HK-2 (cell line): ENCODE measurements at regions not wholly inside any gene's neighbourhood (a gene's known extent, or its start where the extent isn't known, plus 50 kb on each side); places are given as distances from the start of the nearest gene placed in this dataset.

ENCODE experiments used
- DNase-seq: peaks from one replicate; pipeline ENCODE4 v3.0.0-alpha.2; 2018; ENCODE audit not compliant: unreplicated experiment

DNA sequence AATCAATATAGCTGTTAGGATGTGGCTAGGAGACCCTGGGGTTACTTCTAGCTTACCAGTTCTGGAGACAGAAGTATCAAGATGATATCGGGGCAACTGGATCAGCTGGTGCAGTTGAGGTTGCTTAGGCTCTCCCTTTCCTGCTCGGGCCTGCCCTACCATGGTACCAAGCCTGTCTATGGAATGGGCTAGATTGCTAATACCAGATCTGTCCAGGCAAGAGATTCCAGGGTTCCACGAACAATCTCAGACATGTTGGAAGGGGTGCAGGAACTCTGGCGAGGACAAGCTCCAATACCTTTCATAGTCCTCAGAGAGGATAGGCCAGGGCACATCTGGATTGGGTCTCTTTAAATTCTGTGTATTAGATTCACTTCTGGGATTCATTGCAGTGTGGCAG lies 53.8 kb downstream of the ADM start:
- no peak for DNase-seq

DNA sequence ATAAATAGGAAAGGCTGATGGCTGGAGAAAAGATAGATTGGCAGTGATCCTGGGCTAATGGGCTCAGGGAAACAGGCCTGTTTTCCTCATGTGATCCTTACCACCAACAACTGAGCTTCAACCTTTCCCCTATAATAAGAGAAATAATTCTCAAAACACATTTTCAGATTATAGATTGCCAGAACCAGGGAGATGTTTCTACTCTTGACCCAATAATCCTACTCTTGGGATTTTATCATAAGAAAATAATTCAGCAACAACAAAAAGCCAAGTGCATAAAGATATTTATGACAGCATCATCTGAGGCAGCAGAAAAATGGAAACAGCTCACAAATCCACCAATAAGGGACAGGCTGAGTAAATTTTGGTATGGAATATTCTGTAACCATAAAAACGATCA lies 54.3 kb downstream of the ADM start:
- no peak for DNase-seq

DNA sequence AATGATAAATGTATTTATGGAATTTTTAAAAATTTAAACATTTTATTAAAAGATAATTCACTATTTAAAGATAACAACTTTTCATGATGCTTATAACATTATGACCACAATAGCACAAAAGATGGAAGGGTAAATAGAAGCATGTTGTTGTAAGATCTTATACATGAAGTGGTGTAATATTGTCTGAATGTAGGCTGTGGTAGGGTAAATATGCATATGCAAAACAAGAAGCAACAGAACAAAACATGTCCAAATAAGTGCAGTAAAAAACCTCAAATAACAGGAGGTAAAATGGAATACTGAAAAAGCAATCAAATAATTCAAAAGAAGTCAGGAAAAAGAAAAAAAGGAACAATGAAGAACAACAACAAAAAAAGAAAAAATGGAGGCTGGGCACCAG lies 56.0 kb downstream of the ADM start:
- DNase-seq: no peak

DNA sequence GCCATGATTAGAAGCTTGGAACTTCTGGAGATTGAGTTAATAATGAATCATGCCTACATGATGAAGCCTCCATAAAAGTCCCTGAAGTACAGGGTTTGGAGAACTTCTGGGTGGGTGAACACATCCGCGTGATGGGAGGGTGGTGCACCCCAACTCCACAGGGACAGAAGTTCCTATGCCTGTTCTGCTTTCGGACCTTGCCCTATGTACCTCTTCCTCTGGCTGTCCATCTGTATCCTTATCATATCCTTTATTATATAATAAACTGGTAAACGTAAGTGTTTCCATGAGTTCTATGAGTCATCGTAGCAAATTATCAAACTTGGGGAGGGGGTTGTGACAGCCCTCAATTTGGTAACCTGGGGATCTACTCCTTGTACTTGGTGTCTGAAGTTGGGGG lies 60.2 kb downstream of the ADM start:
- DNase-seq: no peak

DNA sequence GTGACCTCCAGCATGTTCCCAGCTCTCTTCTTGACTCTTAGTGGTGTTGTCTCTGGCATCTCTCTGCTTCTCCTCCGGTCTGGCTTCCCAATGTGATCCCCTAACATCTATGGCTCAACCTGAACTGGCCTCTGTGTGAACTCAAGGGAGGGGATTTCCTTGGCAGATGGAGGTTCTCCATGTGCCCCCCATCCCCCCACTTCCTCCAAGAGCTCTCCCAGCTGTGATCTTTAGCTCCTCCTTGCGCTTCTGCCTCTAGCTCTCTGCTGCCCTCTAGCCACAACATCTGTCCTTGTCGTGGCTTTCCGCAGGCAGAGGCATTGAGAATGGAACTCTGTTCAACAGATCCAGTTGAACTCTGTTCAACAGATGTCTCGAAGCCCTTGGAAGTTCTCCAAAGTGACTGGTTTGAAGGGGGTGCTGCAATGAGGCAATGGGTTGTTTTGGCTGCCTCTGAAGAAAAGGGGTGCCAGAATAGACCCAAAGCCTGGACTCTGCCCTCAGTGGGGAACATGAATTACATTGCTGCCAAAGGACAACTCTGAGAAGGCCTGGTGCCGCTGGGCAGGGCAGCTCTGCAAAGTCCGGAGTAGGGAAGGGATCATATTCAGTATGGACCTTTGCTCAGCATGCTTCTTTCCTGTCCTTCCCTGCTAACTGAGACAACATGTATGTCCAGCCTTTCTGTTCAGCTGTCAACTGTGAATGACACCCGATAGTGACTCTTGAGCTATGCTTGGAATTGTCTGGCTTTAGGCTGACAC lies 61.9 kb downstream of the ADM start:
- DNase-seq: peak; percentile 78

DNA sequence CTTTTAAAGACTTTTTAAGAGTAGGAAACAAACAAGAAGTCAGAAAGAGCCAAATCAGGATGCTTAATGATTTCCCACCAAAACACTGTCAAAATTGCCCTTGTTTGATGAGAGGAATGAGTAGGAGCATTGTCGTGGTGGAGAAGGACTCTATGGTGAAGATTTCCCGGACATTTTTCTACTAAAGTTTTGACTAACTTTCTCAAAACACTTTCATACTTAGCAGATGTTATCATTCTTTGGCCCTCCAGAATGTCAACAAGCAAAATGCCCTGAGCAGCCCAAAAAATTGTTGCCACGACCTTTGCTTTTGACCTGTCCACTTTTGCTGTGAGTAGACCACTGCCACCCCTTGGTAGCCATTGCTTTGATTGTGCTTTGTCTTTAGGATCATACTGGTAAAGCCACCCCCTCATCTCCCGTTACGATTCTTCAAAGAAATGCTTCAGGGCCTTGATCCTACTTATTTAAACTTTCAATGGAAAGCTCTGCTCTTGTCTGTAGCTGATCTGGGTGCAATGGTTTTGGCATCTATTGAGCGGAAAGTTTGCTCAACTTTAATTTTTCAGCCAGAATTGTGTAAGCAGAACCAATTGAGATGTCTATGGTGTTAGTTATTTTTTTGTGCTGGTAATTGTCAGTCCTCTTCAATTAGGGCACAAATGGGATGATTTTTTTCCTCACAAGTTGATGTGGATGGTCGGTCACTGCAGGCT lies 67.2 kb downstream of the ADM start:
- no peak for DNase-seq

DNA sequence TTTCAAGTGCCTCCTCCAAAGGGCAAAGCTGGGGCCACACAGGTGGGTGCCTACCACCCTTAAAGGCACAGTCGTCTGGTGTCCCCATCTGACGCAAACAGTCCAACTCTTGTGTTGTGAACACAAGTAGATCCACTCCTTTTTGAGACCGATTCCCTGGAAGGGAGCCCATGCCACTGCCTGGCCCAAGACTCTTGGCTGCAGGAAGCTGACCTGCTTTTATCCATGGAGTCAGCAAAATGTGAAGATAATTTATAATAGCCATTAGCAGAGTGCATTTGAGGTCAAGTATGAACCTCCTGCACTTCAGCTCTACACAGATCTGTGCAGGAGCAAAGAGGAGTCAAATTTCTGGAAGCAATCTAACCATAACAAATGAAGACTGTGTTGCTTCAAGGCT lies 68.5 kb downstream of the ADM start:
- DNase-seq: no peak

DNA sequence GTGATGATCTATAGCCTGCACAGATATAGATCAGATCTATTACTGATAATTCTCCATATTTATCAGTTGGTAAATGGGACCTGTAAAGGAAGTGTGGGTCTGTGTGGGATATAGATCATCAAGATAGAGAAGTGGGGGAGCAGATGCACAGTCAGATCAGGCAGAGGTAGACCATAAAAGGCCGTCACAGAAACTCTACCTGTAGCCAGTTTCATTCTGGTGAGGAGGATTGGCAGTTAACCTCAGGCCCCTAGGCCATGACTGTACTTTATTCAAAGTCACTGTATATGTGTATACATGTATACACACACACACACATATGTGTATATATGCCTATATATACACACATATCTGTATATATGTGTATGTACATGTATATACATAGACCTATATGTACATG lies 69.1 kb downstream of the ADM start:
- no peak for DNase-seq

DNA sequence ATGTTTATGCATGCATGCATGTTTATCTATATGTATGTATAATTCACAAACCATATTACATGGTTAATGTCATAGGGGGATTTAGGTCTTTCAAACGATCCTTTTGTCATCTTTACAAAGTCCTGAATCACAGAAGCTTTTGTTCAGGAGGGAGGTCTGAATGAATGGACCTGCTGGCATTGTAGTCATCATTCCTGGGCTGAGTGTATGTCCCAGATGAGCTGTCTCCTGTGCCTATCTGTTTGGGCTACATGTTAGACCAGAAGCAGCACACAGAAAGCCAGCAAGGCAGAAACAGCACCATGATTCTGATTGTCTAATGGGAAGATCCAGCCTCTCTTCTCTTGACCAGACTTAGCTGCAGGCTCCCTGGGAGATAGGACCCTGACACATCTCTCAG lies 69.5 kb downstream of the ADM start:
- DNase-seq: no peak

DNA sequence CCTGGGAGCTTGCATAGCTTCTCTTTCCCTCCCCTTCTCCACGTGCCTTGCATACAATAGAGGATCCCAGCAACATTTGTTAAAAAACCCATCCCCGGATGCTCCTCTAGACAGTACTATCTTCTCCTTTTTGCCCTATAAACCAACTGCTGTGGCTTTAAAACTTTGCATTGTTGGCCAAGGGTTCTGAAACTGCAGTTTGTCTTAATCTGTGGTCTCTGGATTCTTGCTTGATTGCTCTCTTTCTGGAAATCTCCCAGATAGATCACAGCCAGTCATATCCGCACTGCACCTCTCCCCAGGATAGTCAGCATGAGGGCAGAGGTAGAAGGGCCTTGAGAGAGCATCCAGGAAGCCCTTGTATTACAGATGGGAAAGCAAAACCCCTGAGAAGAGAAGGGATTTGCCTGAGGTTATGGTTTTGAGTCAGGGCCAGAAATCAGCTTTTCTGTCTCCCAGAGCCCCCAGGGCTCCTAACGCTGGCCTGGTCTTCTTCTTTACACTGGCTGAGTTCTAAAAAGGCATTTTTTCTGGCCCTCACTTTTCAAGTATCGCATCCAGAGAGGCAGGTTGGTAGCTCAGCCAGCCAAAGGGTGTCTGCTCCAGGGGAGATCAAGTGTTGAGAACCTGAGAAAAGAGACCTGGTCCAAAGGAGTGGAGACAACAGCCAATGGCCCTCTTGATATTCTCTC lies 70.6 kb downstream of the ADM start:
- no peak for DNase-seq

DNA sequence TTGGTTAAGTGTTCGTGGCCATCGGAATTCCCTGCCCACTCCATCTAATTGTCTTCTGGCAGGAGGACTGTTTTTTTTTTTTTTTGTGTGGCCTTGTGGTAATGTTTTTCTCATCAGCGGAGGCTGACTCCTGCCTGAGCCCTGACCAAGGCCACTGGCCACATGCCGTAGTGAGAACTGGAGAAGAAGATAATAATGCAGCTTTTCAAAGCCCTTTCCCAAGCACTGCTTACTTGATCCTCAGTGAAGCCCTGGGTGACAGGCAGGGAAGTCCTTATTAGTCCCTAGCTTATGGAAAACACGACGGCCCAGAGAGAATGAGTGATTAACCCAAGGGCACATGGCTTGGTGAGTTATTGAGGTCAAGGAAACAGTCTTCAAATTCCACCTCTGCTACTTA lies 71.2 kb downstream of the ADM start:
- no peak for DNase-seq

DNA sequence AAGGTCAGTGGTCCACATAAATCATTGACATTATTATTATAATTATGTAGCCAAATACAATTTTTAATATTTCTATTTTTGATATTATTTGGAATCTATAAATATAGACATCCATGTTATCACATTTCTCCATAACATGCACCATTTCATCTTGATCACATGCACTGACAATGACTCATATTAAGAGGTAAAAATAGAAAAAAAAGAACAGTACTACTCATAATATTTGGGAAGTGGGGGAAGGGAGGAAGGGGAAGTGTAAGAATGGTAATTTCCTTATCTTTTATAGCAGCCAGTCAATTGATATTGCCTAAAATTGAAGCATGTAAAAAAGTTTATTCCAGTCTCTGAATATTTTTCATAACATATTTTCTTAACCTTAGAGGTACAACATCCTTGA lies 72.3 kb downstream of the ADM start:
- DNase-seq: no peak

DNA sequence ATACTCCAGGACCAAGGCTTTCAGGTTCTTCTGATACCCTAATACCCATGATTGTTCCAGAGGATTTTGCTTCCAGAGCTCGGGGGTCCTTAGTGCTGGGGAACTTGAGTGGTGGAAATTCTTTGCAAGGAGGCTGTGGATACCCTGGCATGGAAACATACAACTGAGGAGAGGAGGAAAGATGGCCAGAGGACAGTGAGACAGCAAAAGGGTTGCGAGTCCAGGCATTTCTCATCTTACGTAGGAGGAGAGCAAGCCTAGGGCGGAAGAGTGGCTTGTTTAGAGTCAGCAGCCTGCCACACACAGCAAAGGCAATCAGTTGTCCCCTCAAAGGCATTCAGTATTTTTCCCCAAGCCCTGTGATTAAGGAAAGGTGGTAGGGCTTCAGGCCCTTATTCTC lies 73.5 kb downstream of the ADM start:
- DNase-seq: no peak

DNA sequence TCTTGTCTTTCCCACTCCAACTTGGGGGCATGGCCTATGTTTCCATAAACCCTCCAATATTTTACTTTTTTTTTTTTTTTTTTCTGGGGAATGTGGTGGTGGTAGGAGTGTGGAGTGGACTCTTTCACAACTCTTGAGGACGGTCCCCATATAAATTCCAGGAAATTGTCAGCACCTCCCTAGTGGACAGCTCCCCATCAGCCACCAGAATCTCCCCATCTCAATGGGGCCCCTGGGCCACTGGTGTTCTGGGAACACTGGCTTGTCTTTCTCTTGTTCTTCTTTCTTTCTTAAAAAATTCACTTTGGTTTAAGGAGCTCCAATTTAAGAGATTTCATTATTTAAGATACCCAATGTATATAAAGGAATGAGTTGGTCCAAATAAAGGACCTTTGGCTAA lies 74.1 kb downstream of the ADM start:
- DNase-seq: no peak

DNA sequence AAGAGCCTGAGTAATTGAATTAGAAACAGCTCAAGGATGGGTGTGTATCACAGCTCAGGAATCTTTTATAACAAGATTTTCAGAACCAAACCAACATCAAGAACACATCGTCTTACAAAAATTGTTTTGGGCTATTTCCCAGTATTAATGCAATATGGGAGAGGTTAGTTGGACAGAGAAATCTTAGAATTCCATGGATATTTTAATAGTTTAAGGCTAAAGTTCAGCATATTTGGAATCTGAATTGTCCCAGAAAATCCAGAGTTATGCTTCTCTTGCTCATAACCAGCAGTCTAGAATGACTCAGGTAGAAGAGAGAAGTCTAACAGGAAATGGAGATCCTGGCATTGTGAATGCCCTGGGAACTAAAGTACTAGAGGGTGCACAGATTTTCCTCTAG lies 74.6 kb downstream of the ADM start:
- no peak for DNase-seq

DNA sequence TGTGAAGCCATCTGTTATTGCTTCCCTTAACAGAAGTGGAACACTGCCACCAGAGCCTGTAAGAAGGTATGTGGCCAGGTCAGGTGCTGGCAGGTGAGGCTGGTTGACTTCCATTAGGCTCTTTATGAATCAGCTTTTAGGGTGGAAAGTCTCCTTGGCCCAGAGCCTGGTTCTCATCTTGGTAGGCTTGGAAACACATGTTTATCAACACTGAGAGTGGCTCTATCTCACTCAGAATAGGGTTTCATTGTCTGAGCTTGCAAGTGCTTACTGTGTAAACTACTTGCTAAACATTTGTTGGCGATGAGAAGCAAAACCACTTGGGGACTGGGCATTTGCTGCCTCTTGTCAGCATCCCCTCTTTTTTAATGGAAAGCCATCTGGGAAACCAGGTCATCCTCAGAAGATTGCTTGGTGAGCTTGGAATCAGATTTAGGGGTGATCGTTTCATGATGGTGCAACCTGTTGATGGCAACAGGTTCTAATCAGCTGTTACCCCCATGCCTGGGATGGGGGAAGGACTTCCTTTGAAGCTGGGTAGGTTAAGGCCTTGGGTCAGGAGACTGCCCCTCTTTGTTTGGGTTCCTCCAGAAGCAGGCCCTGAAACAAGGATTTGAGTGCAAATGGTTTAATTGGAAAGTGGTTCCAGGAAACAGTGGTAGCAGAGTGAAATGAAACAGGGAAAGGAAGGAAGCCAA lies 75.0 kb upstream of the AMPD3 start:
- no peak for DNase-seq

DNA sequence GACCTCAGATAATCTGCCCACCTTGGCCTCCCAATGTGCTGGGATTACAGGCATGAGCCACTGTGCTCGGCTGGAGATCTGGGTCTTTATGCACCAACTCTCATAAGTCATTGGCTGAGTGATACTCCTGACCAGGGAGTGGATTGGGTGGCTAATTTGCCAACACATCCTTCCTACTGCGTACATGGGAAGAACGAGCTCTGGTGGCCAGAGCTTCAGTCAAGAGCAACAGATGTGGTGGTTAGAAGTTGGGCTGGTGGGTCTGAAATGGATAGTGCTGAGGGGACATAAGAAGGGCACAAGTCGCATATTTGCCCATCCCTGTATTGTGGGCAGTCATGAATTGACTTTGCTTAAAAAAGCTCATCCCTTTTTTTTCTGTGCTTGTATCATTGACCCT lies 74.1 kb upstream of the AMPD3 start:
- no peak for DNase-seq

DNA sequence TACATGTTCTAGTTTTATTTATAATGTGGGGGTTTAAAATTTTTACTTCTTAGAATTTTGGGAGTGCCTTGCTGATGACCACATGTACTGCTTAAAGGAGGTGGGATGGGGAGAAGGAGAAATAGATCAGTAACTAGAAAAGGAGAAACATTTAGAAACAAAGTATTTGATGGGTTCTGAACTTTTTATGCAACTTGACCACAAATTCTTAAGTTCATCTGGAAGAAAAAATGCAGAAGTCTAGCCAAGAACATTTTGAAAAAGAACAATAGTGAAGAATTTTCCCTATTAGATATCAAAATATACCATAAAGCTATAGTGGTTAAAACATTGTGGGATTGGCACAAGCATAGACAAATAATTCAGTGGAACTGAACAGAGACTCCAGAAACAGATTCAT lies 73.3 kb upstream of the AMPD3 start:
- DNase-seq: no peak

DNA sequence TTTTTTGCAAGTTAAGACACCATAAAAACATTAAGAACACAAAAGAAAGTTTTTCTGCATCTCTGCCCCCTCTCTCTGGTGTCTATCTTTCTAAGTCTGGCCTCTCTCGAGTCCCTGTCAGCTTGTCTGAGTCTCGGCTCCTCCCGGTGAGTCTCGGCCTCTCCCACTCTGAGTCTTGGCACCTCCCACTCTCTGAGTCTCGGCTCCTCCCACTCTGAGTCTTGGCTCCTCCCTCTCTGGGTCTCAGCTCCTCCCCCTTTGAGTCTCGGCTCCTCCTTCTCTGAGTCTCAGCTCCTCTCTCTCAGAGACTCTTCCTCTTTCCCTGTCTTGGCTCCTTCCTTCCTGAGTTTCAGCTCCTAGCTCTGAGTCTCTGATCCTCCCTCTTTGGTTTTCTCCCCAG lies 72.5 kb upstream of the AMPD3 start:
- DNase-seq: no peak

DNA sequence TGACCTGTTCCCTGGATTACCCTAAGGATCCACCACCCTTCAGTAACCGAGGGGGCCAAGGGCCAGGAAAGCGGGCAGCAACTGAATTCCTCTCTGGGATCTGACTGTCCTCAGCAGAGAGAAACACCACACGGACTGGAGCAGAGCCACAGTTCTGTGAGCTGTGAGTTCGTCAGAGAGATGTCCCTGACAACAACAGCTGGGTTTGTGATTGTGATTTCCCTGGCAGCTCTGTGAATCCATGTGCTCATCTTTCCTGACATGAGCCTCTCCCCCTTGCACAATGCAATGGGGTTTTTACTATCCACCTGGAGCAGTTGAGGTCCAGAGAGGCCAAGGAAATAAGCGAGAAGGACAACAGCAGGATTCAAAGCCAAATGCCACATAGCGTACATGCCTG lies 69.4 kb upstream of the AMPD3 start:
- no peak for DNase-seq

DNA sequence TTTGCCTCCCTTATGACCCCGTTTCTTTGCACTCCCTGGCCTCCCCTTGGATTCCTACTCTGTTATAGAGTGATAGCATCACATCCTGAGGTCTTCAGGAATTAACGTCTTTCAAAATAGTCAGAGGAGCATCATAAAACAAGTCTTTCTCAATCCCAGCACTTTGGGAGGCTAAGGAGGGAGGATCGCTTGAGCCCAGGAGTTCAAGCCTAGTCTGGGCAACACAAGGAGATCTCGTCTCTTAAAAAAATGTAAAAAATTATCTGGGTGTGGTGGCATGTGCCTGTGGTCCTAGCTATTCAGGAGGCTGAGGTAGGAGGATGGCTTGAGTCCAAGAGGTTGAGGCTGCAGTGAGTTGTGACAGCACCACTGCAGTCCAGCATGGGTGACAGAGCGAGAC lies 68.7 kb upstream of the AMPD3 start:
- DNase-seq: no peak

DNA sequence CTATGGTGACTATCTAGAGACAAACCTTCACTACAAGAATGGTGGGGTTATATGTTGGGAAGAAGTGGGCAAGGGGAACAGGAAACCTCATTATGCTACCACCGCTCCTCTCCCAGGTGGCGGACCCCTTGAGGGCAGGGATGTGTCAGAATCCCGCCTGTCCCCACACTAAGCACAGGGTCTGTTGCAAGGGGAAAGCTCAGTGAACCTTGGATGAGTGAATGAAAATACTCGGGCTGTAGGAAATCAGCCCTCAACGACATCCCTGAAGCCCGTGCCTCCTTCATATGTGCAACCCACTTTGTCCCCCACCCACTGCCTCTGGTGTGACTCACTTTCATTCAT lies 68.2 kb upstream of the AMPD3 start:
- DNase-seq: no peak
